Effector memory CD4-positive, alpha-beta T cell (primary cell): ENCODE measurements at regions not wholly inside any gene's neighbourhood (a gene's known extent, or its start where the extent isn't known, plus 50 kb on each side); places are given as distances from the start of the nearest gene placed in this dataset.
"Not testable (repeated sequence)": the region's sequence is repeated elsewhere in the genome, so short reads cannot be mapped to it uniquely, and the experiment has no call there.

Experiments used
- DNase-seq, 3 donors: peaks; one replicate each; pipeline ENCODE4 v3.0.0-alpha.2; 2020
- H3K27ac ChIP-seq: 2 replicates; pipeline ENCODE4 v1.7.0; 2013; ENCODE audit warnings: mild to moderate bottlenecking, low read length, moderate library complexity; ENCODE audit not compliant: insufficient read depth, poor library complexity, severe bottlenecking
- H3K27me3 ChIP-seq: replicated peaks from 2 replicates; pipeline ENCODE4 v1.7.0; 2013; ENCODE audit warnings: mild to moderate bottlenecking, low read length; ENCODE audit not compliant: insufficient read depth, control insufficient read depth, poor library complexity, severe bottlenecking
- H3K36me3 ChIP-seq: 2 replicates; pipeline ENCODE4 v1.7.0; 2013; ENCODE audit warnings: mild to moderate bottlenecking, low read length, moderate library complexity; ENCODE audit not compliant: control insufficient read depth, insufficient read depth
- H3K4me1 ChIP-seq: 2 replicates; pipeline ENCODE4 v1.7.0; 2013; ENCODE audit warnings: low read length, mild to moderate bottlenecking; ENCODE audit not compliant: control insufficient read depth, insufficient read depth, poor library complexity, severe bottlenecking
- H3K4me3 ChIP-seq: 2 replicates; pipeline ENCODE4 v1.7.0; 2013; ENCODE audit warnings: low read length, low read depth, mild to moderate bottlenecking; ENCODE audit not compliant: insufficient read depth, poor library complexity, severe bottlenecking
- H3K9me3 ChIP-seq: 2 replicates; pipeline ENCODE4 v1.7.0; 2013; ENCODE audit warnings: mild to moderate bottlenecking, low read length, moderate library complexity; ENCODE audit not compliant: control insufficient read depth

DNA sequence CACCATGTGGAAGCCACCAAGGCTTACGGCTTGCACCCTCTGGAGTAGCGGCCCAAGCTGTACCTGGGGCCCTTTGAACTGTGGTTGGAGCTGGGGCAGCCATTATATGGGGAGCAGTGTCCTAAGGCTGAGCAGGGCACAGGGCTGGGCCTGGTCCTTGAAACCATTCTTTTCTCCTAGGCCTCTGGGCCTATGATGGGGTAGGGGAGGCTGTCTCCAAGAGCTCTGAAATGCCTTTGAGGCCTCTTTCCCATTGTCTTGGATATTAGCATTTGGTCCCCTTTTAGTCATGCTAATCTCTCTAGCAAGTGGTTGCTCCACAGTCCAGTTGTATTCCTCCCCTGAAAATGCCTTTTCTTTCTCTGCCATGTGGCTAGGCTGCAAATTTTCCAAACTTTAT lies 96.4 kb upstream of the ARX start:
- Histone ChIP-seq H3K9me3 (no peaks in the 10 kb centered on the region), H3K36me3 (no peaks in the 10 kb centered on the region), H3K27ac (no peak overlapping the region), H3K4me1 (no peaks in the 10 kb centered on the region), H3K27me3 (no peaks in the 10 kb centered on the region), H3K4me3 (no peak overlapping the region)
- no peak for DNase-seq

DNA sequence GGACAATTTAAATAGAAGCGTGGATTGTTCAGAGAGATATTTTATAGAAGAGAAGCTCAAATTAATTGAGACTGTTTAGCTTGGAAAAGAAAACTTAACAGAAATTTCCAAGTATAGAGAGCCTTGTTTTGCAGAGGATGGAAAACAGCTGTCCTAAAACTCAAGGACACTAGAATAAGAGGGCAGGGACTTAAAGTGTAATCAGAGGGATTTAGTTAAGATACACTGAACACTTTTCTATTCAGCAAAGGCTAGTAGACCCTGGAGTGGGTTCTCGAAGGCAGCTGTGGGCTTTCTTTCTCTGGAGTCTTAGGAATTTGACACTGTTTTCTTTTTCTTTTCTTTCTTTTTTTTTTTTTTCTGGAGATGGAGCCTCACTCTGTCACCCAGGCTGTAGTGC lies 92.7 kb upstream of the ARX start:
- Histone ChIP-seq H3K27me3 (no peaks in the 10 kb centered on the region), H3K4me3 (no peak overlapping the region), H3K4me1 (no peaks in the 10 kb centered on the region), H3K9me3 (no peaks in the 10 kb centered on the region), H3K27ac (no peak overlapping the region), H3K36me3 (no peaks in the 10 kb centered on the region)
- no peak for DNase-seq

- no peak for DNase-seq
- Histone ChIP-seq H3K9me3 (no peaks in the 10 kb centered on the region), H3K36me3 (no peaks in the 10 kb centered on the region), H3K4me1 (no peaks in the 10 kb centered on the region), H3K27ac (no peak overlapping the region), H3K4me3 (no peak overlapping the region), H3K27me3 (no peaks in the 10 kb centered on the region)
Observed at GRCh38 chrX:25105221-25105620, 89.5 kb upstream of the ARX start.

GRCh38 chrX:25096522-25097045 lies 80.8 kb upstream of the ARX start:
- DNase-seq, result no peak
- H3K9me3 ChIP-seq, result no peaks in the 10 kb centered on the region
- no peaks in the 10 kb centered on the region for H3K36me3 ChIP-seq
- no peak overlapping the region for H3K4me3 ChIP-seq
- peaks cover 5% of the 10 kb centered on the region for H3K27me3 ChIP-seq
- H3K27ac ChIP-seq, result no peak overlapping the region
- H3K4me1 ChIP-seq, result no peaks in the 10 kb centered on the region

- H3K36me3 ChIP-seq, H3K27me3 ChIP-seq, H3K27ac ChIP-seq, H3K4me1 ChIP-seq, H3K9me3 ChIP-seq, DNase-seq, H3K4me3 ChIP-seq: not testable (repeated sequence)
Observed at GRCh38 chrX:25091152-25091551, 75.4 kb upstream of the ARX start.

- Histone ChIP-seq H3K27ac (no peak overlapping the region), H3K9me3 (no peaks in the 10 kb centered on the region), H3K4me3 (no peak overlapping the region), H3K27me3 (no peaks in the 10 kb centered on the region), H3K4me1 (no peaks in the 10 kb centered on the region), H3K36me3 (no peaks in the 10 kb centered on the region)
- DNase-seq, result no peak
Observed at GRCh38 chrX:25084446-25084845, 68.7 kb upstream of the ARX start.

GRCh38 chrX:25083661-25084060 lies 67.9 kb upstream of the ARX start:
- H3K27ac ChIP-seq, result no peak overlapping the region
- no peaks in the 10 kb centered on the region for H3K4me1 ChIP-seq
- H3K36me3 ChIP-seq, result no peaks in the 10 kb centered on the region
- H3K9me3 ChIP-seq, result no peaks in the 10 kb centered on the region
- no peak for DNase-seq
- H3K27me3 ChIP-seq, result no peaks in the 10 kb centered on the region
- no peak overlapping the region for H3K4me3 ChIP-seq

DNA sequence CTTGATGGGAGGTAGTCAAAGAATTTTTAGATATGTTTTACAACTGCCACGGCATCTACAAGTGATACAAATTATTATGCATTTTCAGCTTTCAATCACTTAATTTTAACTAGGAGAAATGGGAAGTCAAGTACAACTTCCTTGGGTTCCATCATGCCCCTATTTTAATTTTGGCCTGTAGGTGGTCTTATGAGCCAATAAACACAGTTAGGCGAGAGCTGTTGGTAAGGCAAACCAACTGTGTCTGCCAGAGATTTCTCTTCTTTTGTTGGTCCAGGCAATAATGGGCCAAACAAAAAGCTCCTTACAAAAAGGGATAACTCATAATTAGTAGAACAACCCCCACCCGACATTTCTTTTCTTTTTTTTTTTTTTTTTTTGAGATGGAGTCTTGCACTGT lies 63.3 kb upstream of the ARX start:
- Histone ChIP-seq H3K36me3 (no peaks in the 10 kb centered on the region), H3K27me3 (no peaks in the 10 kb centered on the region), H3K27ac (no peak overlapping the region), H3K9me3 (no peaks in the 10 kb centered on the region), H3K4me1 (no peaks in the 10 kb centered on the region), H3K4me3 (no peak overlapping the region)
- DNase-seq, result no peak

GRCh38 chrX:25076941-25077500 lies 61.3 kb upstream of the ARX start:
- Histone ChIP-seq H3K4me3 (no peak overlapping the region), H3K4me1 (no peaks in the 10 kb centered on the region), H3K9me3 (no peaks in the 10 kb centered on the region), H3K27ac (no peak overlapping the region), H3K27me3 (no peaks in the 10 kb centered on the region), H3K36me3 (no peaks in the 10 kb centered on the region)
- no peak for DNase-seq

DNA sequence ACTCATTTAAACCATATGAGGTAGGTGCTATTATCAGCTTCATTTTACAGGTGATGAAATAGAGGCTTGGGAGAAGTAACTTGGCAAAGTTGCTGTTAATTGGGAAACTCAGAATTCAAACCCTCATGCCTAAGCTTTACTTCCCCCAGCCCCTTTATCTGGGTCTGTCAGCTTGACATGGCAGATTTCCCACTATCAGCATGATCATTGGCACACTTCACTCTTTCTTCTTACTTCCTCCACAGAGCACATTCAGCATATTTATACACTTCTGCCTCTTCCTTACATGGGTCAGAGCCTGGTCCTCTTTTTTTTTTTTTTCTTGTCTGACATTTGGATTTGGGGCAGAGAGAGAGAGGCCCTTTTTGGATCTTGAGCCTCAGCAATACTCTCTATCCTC lies 56.5 kb upstream of the ARX start:
- Histone ChIP-seq H3K36me3 (no peaks in the 10 kb centered on the region), H3K9me3 (no peaks in the 10 kb centered on the region), H3K27me3 (no peaks in the 10 kb centered on the region), H3K4me3 (no peak overlapping the region), H3K4me1 (no peaks in the 10 kb centered on the region), H3K27ac (no peak overlapping the region)
- DNase-seq, result no peak
